OCI-LY1 (cell line): ENCODE measurements at regions not wholly inside any gene's neighbourhood (a gene's known extent, or its start where the extent isn't known, plus 50 kb on each side); places are given as distances from the start of the nearest gene placed in this dataset.

ENCODE experiments used
- H2AFZ ChIP-seq: fragments of 200-600 bp; sonication (generic), shearing (Covaris generic); 2 replicates; pipeline ENCODE4 v1.6.0; 2014; ENCODE audit warnings: antibody characterized with exemption, mild to moderate bottlenecking, low read length
- H3F3A ChIP-seq: fragments of 200-600 bp; sonication (generic), shearing (Covaris generic); 2 replicates; pipeline ENCODE4 v1.6.0; 2014; ENCODE audit warnings: mild to moderate bottlenecking, antibody characterized with exemption, low read length, moderate library complexity; ENCODE audit not compliant: insufficient read depth
- H3K27ac ChIP-seq: fragments of 200-600 bp; sonication (generic); 2 replicates; pipeline ENCODE4 v1.5.1; 2014; ENCODE audit warnings: low read length, mixed run types, mild to moderate bottlenecking, low read depth; ENCODE audit not compliant: poor library complexity, severe bottlenecking
- H3K27me3 ChIP-seq: fragments of 200-600 bp; sonication (generic); 2 replicates; pipeline ENCODE4 v1.6.0; 2014; ENCODE audit warnings: antibody characterized with exemption, mild to moderate bottlenecking, low read length, moderate library complexity; ENCODE audit not compliant: insufficient read depth
- H3K36me3 ChIP-seq: fragments of 200-600 bp; sonication (generic); 2 replicates; pipeline ENCODE4 v1.6.1; 2014; ENCODE audit warnings: mild to moderate bottlenecking, antibody characterized with exemption, low read length, moderate library complexity, mixed read lengths; ENCODE audit not compliant: insufficient read depth
- H3K4me1 ChIP-seq: fragments of 200-600 bp; sonication (generic); 2 replicates; pipeline ENCODE4 v1.5.1; 2014; ENCODE audit warnings: mild to moderate bottlenecking, low read length, moderate library complexity; ENCODE audit not compliant: insufficient read depth, severe bottlenecking
- H3K4me2 ChIP-seq: fragments of 200-600 bp; sonication (generic), shearing (Covaris generic); 2 replicates; pipeline ENCODE4 v1.6.1; 2014; ENCODE audit warnings: low read length
- H3K4me3 ChIP-seq: fragments of 200-600 bp; sonication (generic); 2 replicates; pipeline ENCODE4 v1.5.1; 2014; ENCODE audit warnings: low read length, low read depth, mild to moderate bottlenecking, mixed read lengths; ENCODE audit not compliant: poor library complexity, severe bottlenecking
- H3K79me2 ChIP-seq: fragments of 200-600 bp; shearing (Covaris generic); 2 replicates; pipeline ENCODE4 v1.6.1; 2016; ENCODE audit warnings: mixed run types, low read length, mixed read lengths; ENCODE audit not compliant: insufficient read depth
- H3K9ac ChIP-seq: fragments of 200-600 bp; sonication (generic), shearing (Covaris generic); 2 replicates; pipeline ENCODE4 v1.6.1; 2014; ENCODE audit warnings: mild to moderate bottlenecking, low read length, mixed read lengths
- H3K9me2 ChIP-seq: fragments of 200-600 bp; sonication (generic), shearing (Covaris generic); 2 replicates; pipeline ENCODE4 v1.6.1; 2014; ENCODE audit warnings: low read depth, mild to moderate bottlenecking, low read length, mixed read lengths
- H3K9me3 ChIP-seq: fragments of 200-600 bp; shearing (Covaris generic); 2 replicates; pipeline ENCODE4 v1.6.1; 2014; ENCODE audit warnings: low read length, mixed read lengths
- H4K20me1 ChIP-seq: fragments of 200-600 bp; sonication (generic), shearing (Covaris generic); 2 replicates; pipeline ENCODE4 v1.6.0; 2016; ENCODE audit warnings: mild to moderate bottlenecking, low read length; ENCODE audit not compliant: insufficient read depth
- CTCF ChIP-seq: fragments of 200-600 bp; sonication (generic), shearing (Covaris generic); IDR thresholded peaks from 2 replicates; pipeline ENCODE4 v1.5.1; 2017; ENCODE audit warnings: mild to moderate bottlenecking, antibody characterized with exemption, low read length, moderate library complexity, mixed read lengths
- EZH2 ChIP-seq: fragments of 200-600 bp; sonication (generic), shearing (Covaris generic); IDR thresholded peaks from 2 replicates; pipeline ENCODE4 v1.8.0; 2017; ENCODE audit warnings: borderline replicate concordance, mixed run types, mild to moderate bottlenecking, antibody characterized with exemption, low read length, moderate library complexity, mixed read lengths

- H3K4me1 ChIP-seq = no peaks in the 10 kb centered on the region
- no peaks in the 10 kb centered on the region for H3K9me3 ChIP-seq
- no peak for TF ChIP-seq CTCF
- TF ChIP-seq EZH2 = no peak
- H3K4me2 ChIP-seq = no peak overlapping the region
- no peak overlapping the region for H2AFZ ChIP-seq
- no peak overlapping the region for H3K27ac ChIP-seq
- H3K79me2 ChIP-seq = no peaks in the 10 kb centered on the region
- H3F3A ChIP-seq = no peaks in the 10 kb centered on the region
- no peak overlapping the region for H3K9ac ChIP-seq
- H3K4me3 ChIP-seq = no peak overlapping the region
- H3K36me3 ChIP-seq = no peaks in the 10 kb centered on the region
- H4K20me1 ChIP-seq = no peaks in the 10 kb centered on the region
- H3K27me3 ChIP-seq = no peaks in the 10 kb centered on the region
- H3K9me2 ChIP-seq = no peaks in the 10 kb centered on the region
Observed at GRCh38 chr4:138407329-138407728, 165.2 kb upstream of the SLC7A11 start.

- Histone ChIP-seq H3K27ac (no peak overlapping the region), H4K20me1 (no peaks in the 10 kb centered on the region), H3F3A (no peaks in the 10 kb centered on the region), H3K9me2 (no peaks in the 10 kb centered on the region), H3K4me2 (no peak overlapping the region), H3K27me3 (no peaks in the 10 kb centered on the region), H3K9me3 (no peaks in the 10 kb centered on the region), H3K4me1 (no peaks in the 10 kb centered on the region), H3K9ac (no peak overlapping the region), H3K36me3 (no peaks in the 10 kb centered on the region), H3K79me2 (no peaks in the 10 kb centered on the region), H3K4me3 (no peak overlapping the region), H2AFZ (no peak overlapping the region)
- TF ChIP-seq EZH2 (no peak), CTCF (no peak)
Observed at GRCh38 chr4:138406876-138407275, 164.7 kb upstream of the SLC7A11 start.

- no peaks in the 10 kb centered on the region for H3K9me2 ChIP-seq
Observed at GRCh38 chr4:138405934-138406567, 163.9 kb upstream of the SLC7A11 start.

More at GRCh38 chr4:138405934-138406567, 163.9 kb upstream of the SLC7A11 start:
- no peaks in the 10 kb centered on the region for H3K4me1 ChIP-seq
- TF ChIP-seq EZH2 = no peak
- no peak for TF ChIP-seq CTCF
- no peaks in the 10 kb centered on the region for H3K36me3 ChIP-seq
- H3K79me2 ChIP-seq = no peaks in the 10 kb centered on the region
- H3K9me3 ChIP-seq = no peaks in the 10 kb centered on the region
- no peaks in the 10 kb centered on the region for H3F3A ChIP-seq
- no peak overlapping the region for H2AFZ ChIP-seq
- H3K4me3 ChIP-seq = no peak overlapping the region
- no peak overlapping the region for H3K27ac ChIP-seq
- no peak overlapping the region for H3K9ac ChIP-seq
- no peak overlapping the region for H3K4me2 ChIP-seq
- H3K27me3 ChIP-seq = no peaks in the 10 kb centered on the region
- H4K20me1 ChIP-seq = no peaks in the 10 kb centered on the region
